HepG2 (cell line): ENCODE measurements at regions not wholly inside any gene's neighbourhood (a gene's known extent, or its start where the extent isn't known, plus 50 kb on each side); places are given as distances from the start of the nearest gene placed in this dataset.

Source experiments
- ATAC-seq: fragments of 200-7000 bp; cut with Tn5 transposase; 3 replicates; pipeline ENCODE4 v1.9.1; 2020; ENCODE audit warnings: mild to moderate bottlenecking, moderate library complexity
- BruUV-seq: library from RNA; stranded (reverse); fragments of 400-500 nt; replicated peaks from 2 replicates; lab custom pipeline; 2021; lab: Mats Ljungman, UMichigan
- CTCF ChIA-PET: fragments of 300-600 bp; formaldehyde crosslinking; extraction: SDS; loops from one replicate; lab custom pipeline; 2021; ENCODE audit warnings: low total read pairs, inconsistent platforms, low intra/inter-chr PET ratio; lab: Yijun Ruan, JAX
- POLR2A ChIA-PET: fragments of 350-600 bp; sonication (Branson Sonifier 250); formaldehyde crosslinking; loops from one replicate; lab custom pipeline; 2020; ENCODE audit warnings: antibody characterized with exemption, inconsistent platforms; lab: Yijun Ruan, JAX
- DNase-seq: peaks from one replicate; pipeline ENCODE4 v3.0.0-alpha.2; 2015; ENCODE audit warnings: low spot score
- FAIRE-seq: peaks from 3 replicates; lab custom pipeline; 2011; peaks lifted over from hg19 to GRCh38; lab: Jason Lieb, UNC
- H2AFZ ChIP-seq: one replicate; pipeline ENCODE4 v1.6.1; 2011; ENCODE audit warnings: low read length, inconsistent platforms
- H3K27ac ChIP-seq: fragments of 300-600 bp; 3 replicates; pipeline ENCODE4 v1.8.0; 2011; ENCODE audit warnings: mixed run types, mild to moderate bottlenecking, mixed read lengths, low read length, inconsistent platforms; ENCODE audit not compliant: insufficient read depth; ENCODE audit errors: extremely low read length
- H3K27me3 ChIP-seq, 2 experiments: fragments of 200-600 bp in 1 of 2; 2 replicates in 1 of 2; 3 replicates in 1 of 2; pipeline versions ENCODE4 v1.6.0 to v1.8.0; 2011; ENCODE audit warnings: low read length in 2 of 2, mild to moderate bottlenecking in 2 of 2, moderate library complexity in 2 of 2, inconsistent platforms in 1 of 2; ENCODE audit not compliant: insufficient read depth in 2 of 2, control insufficient read depth in 1 of 2
- H3K36me3 ChIP-seq, 2 experiments: fragments of 200-600 bp in 1 of 2; replicated peaks in 1 of 2; 2 replicates in 1 of 2; 3 replicates in 1 of 2; pipeline versions ENCODE4 v1.5.1 to v1.8.0; 2011; ENCODE audit warnings: low read length in 2 of 2, inconsistent platforms in 1 of 2; ENCODE audit not compliant: insufficient read depth in 2 of 2, control insufficient read depth in 1 of 2
- H3K4me1 ChIP-seq: 2 replicates; pipeline ENCODE4 v1.5.1; 2012; ENCODE audit warnings: low read length, inconsistent platforms; ENCODE audit not compliant: insufficient read depth
- H3K4me2 ChIP-seq: 2 replicates; pipeline ENCODE4 v1.6.0; 2011; ENCODE audit warnings: low read depth, low read length, inconsistent platforms
- H3K4me3 ChIP-seq, 3 experiments: fragments of 200-600 bp in 1 of 3; sonication (generic), shearing (Covaris generic) in 1 of 3; replicated peaks in 1 of 3; 2 replicates each; pipeline ENCODE4 v1.5.1; 2011 to 2016; ENCODE audit warnings: low read length in 3 of 3, inconsistent platforms in 2 of 3, low read depth in 2 of 3, mild to moderate bottlenecking in 2 of 3, control low read depth in 1 of 3, mixed read lengths in 1 of 3; ENCODE audit not compliant: insufficient read depth in 1 of 3
- H3K79me2 ChIP-seq: one replicate; pipeline ENCODE4 v1.6.1; 2011; ENCODE audit warnings: low read length, inconsistent platforms; ENCODE audit not compliant: insufficient read depth
- H3K9ac ChIP-seq: 2 replicates; pipeline ENCODE4 v1.6.0; 2011; ENCODE audit warnings: mild to moderate bottlenecking, low read depth, low read length, inconsistent platforms; ENCODE audit not compliant: insufficient read depth
- H3K9me3 ChIP-seq: 2 replicates; pipeline ENCODE4 v1.5.1; 2012; ENCODE audit warnings: mild to moderate bottlenecking, low read length
- H4K20me1 ChIP-seq: 2 replicates; pipeline ENCODE4 v1.6.0; 2011; ENCODE audit warnings: inconsistent platforms, mild to moderate bottlenecking, low read length, moderate library complexity; ENCODE audit not compliant: insufficient read depth
- BCL6 ChIP-seq: IDR thresholded peaks from 2 replicates; pipeline ENCODE4 v1.6.1; 2016; ENCODE audit warnings: missing genetic modification reagents, missing compliant biosample characterization
- BORCS8-MEF2B ChIP-seq: sonication (generic); formaldehyde crosslinking; IDR thresholded peaks from 2 replicates; pipeline ENCODE4 v1.8.0; 2022; ENCODE audit warnings: mild to moderate bottlenecking, missing genetic modification reagents
- CCAR2 ChIP-seq: fragments of 200-400 bp; formaldehyde crosslinking; optimal IDR thresholded peaks from 2 replicates; pipeline ENCODE3; 2018; ENCODE audit warnings: low read depth, mild to moderate bottlenecking, low read length, moderate library complexity
- EEA1 ChIP-seq: sonication (generic); formaldehyde crosslinking; IDR thresholded peaks from 2 replicates; pipeline ENCODE4 v1.5.1; 2020; ENCODE audit warnings: mild to moderate bottlenecking, missing genetic modification reagents, borderline replicate concordance
- ELF3 ChIP-seq: IDR thresholded peaks from 2 replicates; pipeline ENCODE4 v1.6.1; 2016; ENCODE audit warnings: missing genetic modification reagents, missing compliant biosample characterization
- MAFF ChIP-seq: IDR thresholded peaks from 2 replicates; pipeline ENCODE4 v1.6.1; 2011; ENCODE audit warnings: low read depth, low read length, improper control_type of control experiment
- MAFK ChIP-seq, 2 experiments: IDR thresholded peaks in 1 of 2; conservative IDR thresholded peaks in 1 of 2; 2 replicates each; pipeline ENCODE4 v1.6.1; 2011; ENCODE audit warnings: improper control_type of control experiment in 2 of 2, low read length in 2 of 2
- MEIS1 ChIP-seq: sonication (generic); formaldehyde crosslinking; IDR thresholded peaks from 2 replicates; pipeline ENCODE4 v1.9.0; 2021; ENCODE audit warnings: mild to moderate bottlenecking, missing genetic modification reagents, moderate library complexity, borderline replicate concordance
- MIXL1 ChIP-seq: IDR thresholded peaks from 2 replicates; pipeline ENCODE4 v1.6.1; 2016
- MTF1 ChIP-seq: sonication (generic); formaldehyde crosslinking; IDR thresholded peaks from 2 replicates; pipeline ENCODE4 v1.5.0; 2020; ENCODE audit warnings: missing genetic modification reagents
- NFYB ChIP-seq: sonication (generic); formaldehyde crosslinking; IDR thresholded peaks from 2 replicates; pipeline ENCODE4 v1.4.0; 2020; ENCODE audit warnings: missing genetic modification reagents
- SAFB2 ChIP-seq: sonication (generic); formaldehyde crosslinking; IDR thresholded peaks from 2 replicates; pipeline ENCODE4 v1.5.1; 2020; ENCODE audit warnings: missing genetic modification reagents, low read depth, mild to moderate bottlenecking, borderline replicate concordance
- U2AF1 ChIP-seq: fragments of 200-400 bp; formaldehyde crosslinking; optimal IDR thresholded peaks from 2 replicates; pipeline ENCODE3; 2017; ENCODE audit warnings: mild to moderate bottlenecking, low read depth, low read length
- ZFP82 ChIP-seq: sonication (generic); formaldehyde crosslinking; IDR thresholded peaks from 2 replicates; pipeline ENCODE4 v1.5.1; 2020; ENCODE audit warnings: mild to moderate bottlenecking, missing genetic modification reagents, borderline replicate concordance
- ZNF451 ChIP-seq: sonication (generic); formaldehyde crosslinking; IDR thresholded peaks from 2 replicates; pipeline ENCODE4 v1.5.0; 2020; ENCODE audit warnings: mild to moderate bottlenecking, missing genetic modification reagents
- ZNF674 ChIP-seq: sonication (generic); formaldehyde crosslinking; IDR thresholded peaks from 2 replicates; pipeline ENCODE4 v1.5.0; 2020; ENCODE audit warnings: low read depth, mild to moderate bottlenecking, missing genetic modification reagents
- WGBS: methylation state at CpG from one replicate; pipeline ENCODE4 v1.1.6; 2017; ENCODE audit warnings: low lambda C conversion rate; 5-methylcytosine and 5-hydroxymethylcytosine counted together
- in situ Hi-C: cut with HindIII; loops from 2 replicates; pipeline ENCODE4 v1.10.0; 2017; ENCODE audit warnings: low pct_unique_long_range_greater_than_20kb; ENCODE audit not compliant: extremely low pct_ligation_motif_present
- intact Hi-C: fragments of 100-400 bp; cut with micrococcal nuclease; formaldehyde crosslinking; loops from one replicate; pipeline ENCODE4 v1.10.0; 2022; ENCODE audit not compliant: unreplicated experiment
- TF ChIP-seq, protein P1 (sequence below): sonication (generic); formaldehyde crosslinking; IDR thresholded peaks from 2 replicates; pipeline ENCODE4 v1.5.0; 2020; ENCODE audit warnings: missing genetic modification reagents

DNA sequence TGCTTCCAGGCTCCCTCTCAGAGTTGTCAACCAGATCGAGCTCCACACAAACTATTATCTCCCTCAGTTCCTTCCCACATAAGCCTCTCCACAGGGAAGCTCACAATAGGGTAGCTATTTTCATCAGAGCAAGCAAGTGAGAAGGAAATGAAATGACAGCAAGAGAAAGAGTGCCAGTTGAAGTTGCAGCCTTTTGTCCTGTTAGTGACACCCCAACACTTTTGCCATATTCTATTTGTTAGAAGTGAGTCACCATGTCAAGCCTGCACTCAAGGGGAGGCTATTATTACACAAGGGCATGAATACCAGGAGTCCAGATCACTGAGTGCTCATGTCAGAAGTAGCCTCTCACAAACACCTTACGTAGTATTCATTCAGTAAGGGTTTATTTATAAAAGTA, 266.3 kb upstream of the NOCT start (continued):
- TF ChIP-seq ZNF674 (CRISPR knock-in tag) = no peak
- no peak for TF ChIP-seq NFYB (CRISPR knock-in tag)
- TF ChIP-seq, protein P1, sequence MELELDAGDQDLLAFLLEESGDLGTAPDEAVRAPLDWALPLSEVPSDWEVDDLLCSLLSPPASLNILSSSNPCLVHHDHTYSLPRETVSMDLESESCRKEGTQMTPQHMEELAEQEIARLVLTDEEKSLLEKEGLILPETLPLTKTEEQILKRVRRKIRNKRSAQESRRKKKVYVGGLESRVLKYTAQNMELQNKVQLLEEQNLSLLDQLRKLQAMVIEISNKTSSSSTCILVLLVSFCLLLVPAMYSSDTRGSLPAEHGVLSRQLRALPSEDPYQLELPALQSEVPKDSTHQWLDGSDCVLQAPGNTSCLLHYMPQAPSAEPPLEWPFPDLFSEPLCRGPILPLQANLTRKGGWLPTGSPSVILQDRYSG (CRISPR knock-in tag) = no peak
- TF ChIP-seq MEIS1 (CRISPR knock-in tag) = no peak
- TF ChIP-seq ZNF451 = no peak
- TF ChIP-seq EEA1 (CRISPR knock-in tag) = no peak
- TF ChIP-seq, all 625 proteins: peak for 0

DNA sequence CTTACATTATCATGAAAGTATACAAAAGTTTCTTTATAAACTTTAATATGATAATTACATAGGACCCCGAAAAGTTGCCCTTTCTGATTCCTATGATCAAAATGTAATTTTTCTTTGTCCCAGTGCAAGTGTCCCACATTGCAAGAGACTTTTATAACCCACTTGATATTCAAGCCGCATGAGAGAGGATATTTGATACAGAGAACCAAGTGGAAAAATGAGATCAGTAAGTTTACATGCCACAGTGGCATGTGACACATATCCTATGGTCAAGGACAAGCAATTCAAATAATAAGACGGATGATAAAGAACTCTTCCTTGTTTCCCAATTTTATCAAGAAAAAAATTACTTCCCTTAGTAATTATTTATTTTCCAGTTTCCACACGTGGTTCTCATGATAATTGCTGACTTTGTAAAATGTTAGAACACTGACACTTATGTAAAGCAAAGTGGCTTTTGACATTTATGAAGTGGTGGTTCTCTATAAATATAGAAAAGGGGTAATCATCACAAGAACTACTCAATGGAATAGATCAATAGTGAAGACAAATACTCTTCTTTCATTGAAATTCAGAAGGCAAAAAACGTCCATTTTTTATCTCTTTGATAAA, 273.7 kb upstream of the NOCT start:
- in situ Hi-C loops = no loop called here
- DNase-seq (no peak), ATAC-seq (no peak), FAIRE-seq (no peak)
- Histone ChIP-seq H3K4me1 (no peaks in the 10 kb centered on the region), H3K9me3 (no peaks in the 10 kb centered on the region), H3K27me3 (no peaks in the 10 kb centered on the region), H3K4me2 (no peak overlapping the region), H4K20me1 (no peaks in the 10 kb centered on the region), H3K4me3 (no peak overlapping the region), H3K9ac (no peak overlapping the region), H3K27ac (no peak overlapping the region), H3K36me3 (no peaks in the 10 kb centered on the region), H2AFZ (no peak overlapping the region), H3K79me2 (no peaks in the 10 kb centered on the region)
- 2% methylated on average over 5 of the region's 5 CpGs for WGBS
- no TSS peak for BruUV-seq
- ChIA-PET CTCF (no interaction called here), POLR2A (no interaction called here)
- intact Hi-C loops = loop anchor here (10.0 kb wide), 1 partner anchor 613 kb away; no protein-coding TSS in a partner anchor
- TF ChIP-seq MAFK (conservative IDR thresholded peaks at IDR 0.05 in 1 of 2, IDR thresholded peaks at IDR 0.05 in 1 of 2; ENCODE audit: low read length in 2 of 2) (peak; percentile 81 to 89), SAFB2 (CRISPR knock-in tag) (no peak), U2AF1 (no peak), ELF3 (CRISPR knock-in tag) (no peak), CCAR2 (no peak), BORCS8-MEF2B (no peak), MAFF (peak; percentile 85), MTF1 (no peak), ZFP82 (no peak), BCL6 (CRISPR knock-in tag) (no peak), MIXL1 (CRISPR knock-in tag) (no peak)
